Neural cell (in vitro differentiated cells): ENCODE measurements at regions not wholly inside any gene's neighbourhood (a gene's known extent, or its start where the extent isn't known, plus 50 kb on each side); places are given as distances from the start of the nearest gene placed in this dataset.

Source experiments
- H2AFZ ChIP-seq: fragments of 200-600, 300-800 bp; sonication (generic), shearing (Covaris generic); 2 replicates; pipeline ENCODE4 v1.6.0; 2014; ENCODE audit warnings: low read depth, mild to moderate bottlenecking, antibody characterized with exemption, low read length, moderate library complexity
- H3F3A ChIP-seq: fragments of 200-600 bp; shearing (Covaris generic); 2 replicates; pipeline ENCODE4 v1.6.1; 2016; ENCODE audit warnings: mild to moderate bottlenecking, moderate library complexity, mixed read lengths, antibody characterized with exemption, low read length; ENCODE audit not compliant: insufficient read depth, poor library complexity, severe bottlenecking
- H3K27ac ChIP-seq: fragments of 200-600, 300-800 bp; sonication (generic), shearing (Covaris generic); 2 replicates; pipeline ENCODE4 v1.5.1; 2014; ENCODE audit warnings: mild to moderate bottlenecking, low read length, moderate library complexity
- H3K27me3 ChIP-seq: fragments of 300-800, 200-600 bp; sonication (generic), shearing (Covaris generic); 2 replicates; pipeline ENCODE4 v1.6.0; 2014; ENCODE audit warnings: mild to moderate bottlenecking, low read depth, low read length, moderate library complexity; ENCODE audit not compliant: insufficient read depth
- H3K36me3 ChIP-seq: fragments of 300-800, 200-600 bp; sonication (generic), shearing (Covaris generic); 2 replicates; pipeline ENCODE4 v1.5.1; 2014; ENCODE audit warnings: mild to moderate bottlenecking, antibody characterized with exemption, low read length, moderate library complexity; ENCODE audit not compliant: insufficient read depth
- H3K4me2 ChIP-seq: fragments of 300-800, 200-600 bp; sonication (generic), shearing (Covaris generic); 2 replicates; pipeline ENCODE4 v1.6.0; 2014; ENCODE audit warnings: mild to moderate bottlenecking, low read length
- H3K4me3 ChIP-seq: fragments of 300-800, 200-600 bp; sonication (generic), shearing (Covaris generic); 2 replicates; pipeline ENCODE4 v1.5.1; 2014; ENCODE audit warnings: mild to moderate bottlenecking, low read length, moderate library complexity
- H3K79me2 ChIP-seq: fragments of 200-600 bp; shearing (Covaris generic); replicated peaks from 2 replicates; pipeline ENCODE4 v1.6.0; 2014; ENCODE audit warnings: mild to moderate bottlenecking, low read length, moderate library complexity; ENCODE audit not compliant: insufficient read depth
- H3K9ac ChIP-seq: fragments of 300-800, 200-600 bp; sonication (generic), shearing (Covaris generic); 2 replicates; pipeline ENCODE4 v1.6.1; 2016; ENCODE audit warnings: mild to moderate bottlenecking, low read length, mixed read lengths
- H3K9me2 ChIP-seq: fragments of 200-600 bp; shearing (Covaris generic); 2 replicates; pipeline ENCODE4 v1.6.1; 2016; ENCODE audit warnings: mild to moderate bottlenecking, low read length, mixed read lengths; ENCODE audit not compliant: insufficient read depth
- H3K9me3 ChIP-seq: fragments of 200-600, 300-800 bp; sonication (generic), shearing (Covaris generic); 2 replicates; pipeline ENCODE4 v1.6.1; 2016; ENCODE audit warnings: mild to moderate bottlenecking, mixed run types, low read length, moderate library complexity, mixed read lengths
- H4K20me1 ChIP-seq: fragments of 200-600 bp; shearing (Covaris generic); 2 replicates; pipeline ENCODE4 v1.6.1; 2016; ENCODE audit warnings: mild to moderate bottlenecking, mixed run types; ENCODE audit not compliant: insufficient read depth
- EP300 ChIP-seq: fragments of 450-650 bp; conservative IDR thresholded peaks from 2 replicates; pipeline ENCODE4 v1.6.1; 2014; ENCODE audit warnings: antibody characterized with exemption, mild to moderate bottlenecking, moderate library complexity; ENCODE audit not compliant: poor library complexity, severe bottlenecking
- EZH2 ChIP-seq: fragments of 200-600, 300-800 bp; shearing (Covaris generic), sonication (generic); IDR thresholded peaks from 2 replicates; pipeline ENCODE4 v1.6.1; 2014; ENCODE audit warnings: antibody characterized with exemption, low read length, borderline replicate concordance, mild to moderate bottlenecking; ENCODE audit not compliant: insufficient read depth, poor library complexity, severe bottlenecking
- MXI1 ChIP-seq: fragments of 450-650 bp; conservative IDR thresholded peaks from 2 replicates; pipeline ENCODE4 v1.6.1; 2014; ENCODE audit warnings: antibody characterized with exemption, mild to moderate bottlenecking; ENCODE audit not compliant: poor library complexity, severe bottlenecking
- POLR2AphosphoS5 ChIP-seq: IDR thresholded peaks from 2 replicates; pipeline ENCODE4 v1.6.1; 2012
- RAD21 ChIP-seq: fragments of 450-650 bp; conservative IDR thresholded peaks from 2 replicates; pipeline ENCODE4 v1.6.1; 2014; ENCODE audit warnings: antibody characterized with exemption, mild to moderate bottlenecking, moderate library complexity
- SMC3 ChIP-seq: fragments of 450-650 bp; conservative IDR thresholded peaks from 2 replicates; pipeline ENCODE4 v1.6.1; 2014; ENCODE audit warnings: antibody characterized with exemption, mild to moderate bottlenecking, moderate library complexity; ENCODE audit not compliant: poor library complexity
- TAF1 ChIP-seq: IDR thresholded peaks from 2 replicates; pipeline ENCODE4 v1.6.1; 2012; ENCODE audit warnings: low read depth
- TF ChIP-seq, protein P1 (sequence below): IDR thresholded peaks from 2 replicates; pipeline ENCODE4 v1.6.1; 2012; ENCODE audit warnings: borderline replicate concordance
- TF ChIP-seq, protein P2 (sequence below): fragments of 450-650 bp; IDR thresholded peaks from 2 replicates; pipeline ENCODE4 v1.5.1; 2014; ENCODE audit warnings: antibody characterized with exemption, mild to moderate bottlenecking, moderate library complexity; ENCODE audit not compliant: poor library complexity, severe bottlenecking

GRCh38 chr2:195472501-195473234 is 184.4 kb upstream of the SLC39A10 start:
- TF ChIP-seq EP300: no peak

GRCh38 chr2:195471807-195472206 is 185.2 kb upstream of the SLC39A10 start:
- H3K9me2 ChIP-seq: no peaks in the 10 kb centered on the region

More at GRCh38 chr2:195472501-195473234, 184.4 kb upstream of the SLC39A10 start:
- H3F3A ChIP-seq: no peaks in the 10 kb centered on the region
- no peaks in the 10 kb centered on the region for H3K36me3 ChIP-seq
- H3K27me3 ChIP-seq: no peaks in the 10 kb centered on the region
- no peaks in the 10 kb centered on the region for H4K20me1 ChIP-seq
- H2AFZ ChIP-seq: no peak overlapping the region
- H3K9me2 ChIP-seq: no peaks in the 10 kb centered on the region
- no peaks in the 10 kb centered on the region for H3K79me2 ChIP-seq
- no peaks in the 10 kb centered on the region for H3K9me3 ChIP-seq
- no peak overlapping the region for H3K27ac ChIP-seq
- no peak overlapping the region for H3K9ac ChIP-seq
- no peak overlapping the region for H3K4me2 ChIP-seq
- no peak overlapping the region for H3K4me3 ChIP-seq

More at GRCh38 chr2:195471807-195472206, 185.2 kb upstream of the SLC39A10 start:
- H3K4me2 ChIP-seq: no peak overlapping the region
- TF ChIP-seq, protein P1, sequence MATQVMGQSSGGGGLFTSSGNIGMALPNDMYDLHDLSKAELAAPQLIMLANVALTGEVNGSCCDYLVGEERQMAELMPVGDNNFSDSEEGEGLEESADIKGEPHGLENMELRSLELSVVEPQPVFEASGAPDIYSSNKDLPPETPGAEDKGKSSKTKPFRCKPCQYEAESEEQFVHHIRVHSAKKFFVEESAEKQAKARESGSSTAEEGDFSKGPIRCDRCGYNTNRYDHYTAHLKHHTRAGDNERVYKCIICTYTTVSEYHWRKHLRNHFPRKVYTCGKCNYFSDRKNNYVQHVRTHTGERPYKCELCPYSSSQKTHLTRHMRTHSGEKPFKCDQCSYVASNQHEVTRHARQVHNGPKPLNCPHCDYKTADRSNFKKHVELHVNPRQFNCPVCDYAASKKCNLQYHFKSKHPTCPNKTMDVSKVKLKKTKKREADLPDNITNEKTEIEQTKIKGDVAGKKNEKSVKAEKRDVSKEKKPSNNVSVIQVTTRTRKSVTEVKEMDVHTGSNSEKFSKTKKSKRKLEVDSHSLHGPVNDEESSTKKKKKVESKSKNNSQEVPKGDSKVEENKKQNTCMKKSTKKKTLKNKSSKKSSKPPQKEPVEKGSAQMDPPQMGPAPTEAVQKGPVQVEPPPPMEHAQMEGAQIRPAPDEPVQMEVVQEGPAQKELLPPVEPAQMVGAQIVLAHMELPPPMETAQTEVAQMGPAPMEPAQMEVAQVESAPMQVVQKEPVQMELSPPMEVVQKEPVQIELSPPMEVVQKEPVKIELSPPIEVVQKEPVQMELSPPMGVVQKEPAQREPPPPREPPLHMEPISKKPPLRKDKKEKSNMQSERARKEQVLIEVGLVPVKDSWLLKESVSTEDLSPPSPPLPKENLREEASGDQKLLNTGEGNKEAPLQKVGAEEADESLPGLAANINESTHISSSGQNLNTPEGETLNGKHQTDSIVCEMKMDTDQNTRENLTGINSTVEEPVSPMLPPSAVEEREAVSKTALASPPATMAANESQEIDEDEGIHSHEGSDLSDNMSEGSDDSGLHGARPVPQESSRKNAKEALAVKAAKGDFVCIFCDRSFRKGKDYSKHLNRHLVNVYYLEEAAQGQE: no peak
- TF ChIP-seq SMC3 (no peak), EZH2 (no peak), TAF1 (no peak), RAD21 (no peak), EP300 (no peak), MXI1 (no peak), POLR2AphosphoS5 (no peak)
- TF ChIP-seq, protein P2, sequence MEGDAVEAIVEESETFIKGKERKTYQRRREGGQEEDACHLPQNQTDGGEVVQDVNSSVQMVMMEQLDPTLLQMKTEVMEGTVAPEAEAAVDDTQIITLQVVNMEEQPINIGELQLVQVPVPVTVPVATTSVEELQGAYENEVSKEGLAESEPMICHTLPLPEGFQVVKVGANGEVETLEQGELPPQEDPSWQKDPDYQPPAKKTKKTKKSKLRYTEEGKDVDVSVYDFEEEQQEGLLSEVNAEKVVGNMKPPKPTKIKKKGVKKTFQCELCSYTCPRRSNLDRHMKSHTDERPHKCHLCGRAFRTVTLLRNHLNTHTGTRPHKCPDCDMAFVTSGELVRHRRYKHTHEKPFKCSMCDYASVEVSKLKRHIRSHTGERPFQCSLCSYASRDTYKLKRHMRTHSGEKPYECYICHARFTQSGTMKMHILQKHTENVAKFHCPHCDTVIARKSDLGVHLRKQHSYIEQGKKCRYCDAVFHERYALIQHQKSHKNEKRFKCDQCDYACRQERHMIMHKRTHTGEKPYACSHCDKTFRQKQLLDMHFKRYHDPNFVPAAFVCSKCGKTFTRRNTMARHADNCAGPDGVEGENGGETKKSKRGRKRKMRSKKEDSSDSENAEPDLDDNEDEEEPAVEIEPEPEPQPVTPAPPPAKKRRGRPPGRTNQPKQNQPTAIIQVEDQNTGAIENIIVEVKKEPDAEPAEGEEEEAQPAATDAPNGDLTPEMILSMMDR: no peak
- H4K20me1 ChIP-seq: no peaks in the 10 kb centered on the region
- H3K27me3 ChIP-seq: no peaks in the 10 kb centered on the region
- no peak overlapping the region for H3K4me3 ChIP-seq
- no peaks in the 10 kb centered on the region for H3K36me3 ChIP-seq
- H3K27ac ChIP-seq: no peak overlapping the region
- H3K9ac ChIP-seq: no peak overlapping the region
- no peaks in the 10 kb centered on the region for H3F3A ChIP-seq
- H3K79me2 ChIP-seq: no peaks in the 10 kb centered on the region
- no peaks in the 10 kb centered on the region for H3K9me3 ChIP-seq
- no peak overlapping the region for H2AFZ ChIP-seq
